Fibroblast of pulmonary artery (primary cell): ENCODE measurements at regions not wholly inside any gene's neighbourhood (a gene's known extent, or its start where the extent isn't known, plus 50 kb on each side); places are given as distances from the start of the nearest gene placed in this dataset.

ENCODE experiments used
- DNase-seq: peaks from one replicate; pipeline ENCODE4 v3.0.0-alpha.2; 2010; ENCODE audit warnings: low read depth
- H3K4me3 ChIP-seq: replicated peaks from 2 replicates; pipeline ENCODE4 v1.5.1; 2011; ENCODE audit warnings: low read depth, mild to moderate bottlenecking, control low read depth, low read length, moderate library complexity
- TF ChIP-seq, protein P1 (sequence below): IDR thresholded peaks from 2 replicates; pipeline ENCODE4 v1.5.1; 2011; ENCODE audit warnings: mild to moderate bottlenecking, control low read depth, low read length, inconsistent platforms; ENCODE audit errors: missing control alignments

DNA sequence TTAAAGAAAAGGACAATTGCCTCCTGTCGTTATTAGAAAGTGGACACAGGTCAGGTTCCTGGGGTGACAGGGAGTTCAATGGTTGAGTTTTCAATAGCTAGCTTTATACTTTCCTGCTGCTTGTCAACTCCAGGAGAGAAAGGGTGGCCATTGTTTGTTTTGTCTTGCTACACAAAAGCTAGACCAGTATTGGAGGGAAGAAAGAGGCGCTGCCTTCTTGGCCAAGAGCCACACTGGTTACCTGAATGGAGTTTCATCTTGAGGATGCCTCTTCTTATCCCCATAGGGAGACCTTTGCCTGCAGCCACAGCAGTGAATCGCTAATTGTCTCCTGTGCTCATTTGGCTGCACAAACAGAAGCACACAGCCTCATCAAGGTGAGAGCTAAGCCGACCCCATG lies 279.4 kb upstream of the GRIA1 start:
- no peak for DNase-seq
- TF ChIP-seq, protein P1, sequence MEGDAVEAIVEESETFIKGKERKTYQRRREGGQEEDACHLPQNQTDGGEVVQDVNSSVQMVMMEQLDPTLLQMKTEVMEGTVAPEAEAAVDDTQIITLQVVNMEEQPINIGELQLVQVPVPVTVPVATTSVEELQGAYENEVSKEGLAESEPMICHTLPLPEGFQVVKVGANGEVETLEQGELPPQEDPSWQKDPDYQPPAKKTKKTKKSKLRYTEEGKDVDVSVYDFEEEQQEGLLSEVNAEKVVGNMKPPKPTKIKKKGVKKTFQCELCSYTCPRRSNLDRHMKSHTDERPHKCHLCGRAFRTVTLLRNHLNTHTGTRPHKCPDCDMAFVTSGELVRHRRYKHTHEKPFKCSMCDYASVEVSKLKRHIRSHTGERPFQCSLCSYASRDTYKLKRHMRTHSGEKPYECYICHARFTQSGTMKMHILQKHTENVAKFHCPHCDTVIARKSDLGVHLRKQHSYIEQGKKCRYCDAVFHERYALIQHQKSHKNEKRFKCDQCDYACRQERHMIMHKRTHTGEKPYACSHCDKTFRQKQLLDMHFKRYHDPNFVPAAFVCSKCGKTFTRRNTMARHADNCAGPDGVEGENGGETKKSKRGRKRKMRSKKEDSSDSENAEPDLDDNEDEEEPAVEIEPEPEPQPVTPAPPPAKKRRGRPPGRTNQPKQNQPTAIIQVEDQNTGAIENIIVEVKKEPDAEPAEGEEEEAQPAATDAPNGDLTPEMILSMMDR = no peak
- H3K4me3 ChIP-seq = no peak overlapping the region

DNA sequence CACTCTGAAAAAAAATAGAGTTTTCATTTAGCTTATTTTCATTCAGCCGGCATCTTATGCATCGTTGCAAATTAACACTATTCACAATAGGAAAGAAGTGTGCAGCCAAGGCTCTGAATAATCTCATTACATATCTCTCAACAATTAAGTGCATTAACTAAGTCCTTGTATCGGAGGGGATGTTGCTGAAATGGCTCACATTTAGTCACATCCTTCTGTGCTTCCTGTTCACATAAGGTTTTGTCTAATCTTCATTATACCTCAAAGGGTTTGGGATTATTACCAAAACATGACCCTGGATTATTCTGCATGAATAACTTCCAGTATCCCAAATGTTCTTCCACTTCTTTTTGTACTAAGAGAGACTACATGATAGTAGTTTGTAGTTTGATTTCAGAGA lies 278.0 kb upstream of the GRIA1 start:
- TF ChIP-seq, protein P1 = no peak
- H3K4me3 ChIP-seq = no peak overlapping the region
- no peak for DNase-seq

DNA sequence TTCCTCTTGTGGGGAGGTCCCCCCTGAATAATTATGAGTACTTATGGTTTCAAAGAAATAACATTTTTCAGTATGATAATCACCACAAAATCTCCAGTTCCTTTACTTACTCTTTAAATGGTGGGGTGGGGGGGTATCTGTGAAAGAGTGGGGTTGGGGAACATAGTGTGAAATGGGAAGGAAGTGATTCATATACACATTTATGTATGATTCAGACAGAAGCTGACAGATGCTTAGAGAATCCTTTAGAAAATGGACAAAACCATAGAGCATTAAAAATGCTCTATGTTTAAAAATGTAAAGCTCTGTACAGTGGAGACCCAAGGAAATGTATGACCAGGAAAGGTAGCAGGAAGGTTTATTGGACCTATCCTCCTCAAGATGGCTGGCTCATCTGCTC lies 267.5 kb upstream of the GRIA1 start:
- no peak overlapping the region for H3K4me3 ChIP-seq
- TF ChIP-seq, protein P1 = no peak
- peak; percentile 48 for DNase-seq

DNA sequence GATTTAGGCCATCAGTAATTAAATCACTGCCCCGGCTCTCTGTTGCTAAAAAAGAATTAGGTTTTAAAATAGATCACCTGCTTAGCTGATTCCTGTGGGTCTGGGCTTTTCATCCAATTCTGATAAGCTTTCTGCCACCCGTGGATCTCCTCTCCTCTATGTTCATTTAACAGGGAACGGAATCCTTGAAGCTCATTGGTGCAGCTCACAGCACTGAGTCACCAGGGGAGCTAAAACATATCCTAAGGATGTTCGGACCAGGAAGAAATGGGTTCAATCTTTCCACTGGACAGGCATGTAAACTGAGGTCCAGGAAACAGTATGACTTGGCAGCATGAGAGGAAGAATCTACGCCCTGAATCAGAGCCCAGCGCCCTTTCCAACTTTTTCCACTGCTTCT lies 267.1 kb upstream of the GRIA1 start:
- no peak overlapping the region for H3K4me3 ChIP-seq
- TF ChIP-seq, protein P1 = no peak
- no peak for DNase-seq

DNA sequence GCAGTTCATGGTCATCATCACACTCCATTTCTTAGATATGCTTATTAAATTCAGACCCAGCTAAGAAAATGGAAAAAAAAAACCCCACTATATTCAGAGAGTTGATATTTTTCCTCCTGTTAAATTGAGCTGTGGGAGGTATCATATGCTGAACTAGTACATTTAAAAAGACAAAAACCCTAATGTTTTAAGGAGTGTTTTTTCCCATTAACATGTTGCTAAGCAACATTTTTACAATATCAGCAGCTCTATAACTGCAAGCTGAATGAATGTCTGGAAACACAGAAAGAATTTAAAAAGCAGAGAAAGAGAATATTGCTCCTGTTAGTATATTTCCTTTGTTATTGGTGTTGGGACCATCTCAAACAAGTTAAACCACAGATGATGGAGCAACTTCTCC lies 265.8 kb upstream of the GRIA1 start:
- TF ChIP-seq, protein P1 = no peak
- no peak for DNase-seq
- no peak overlapping the region for H3K4me3 ChIP-seq

DNA sequence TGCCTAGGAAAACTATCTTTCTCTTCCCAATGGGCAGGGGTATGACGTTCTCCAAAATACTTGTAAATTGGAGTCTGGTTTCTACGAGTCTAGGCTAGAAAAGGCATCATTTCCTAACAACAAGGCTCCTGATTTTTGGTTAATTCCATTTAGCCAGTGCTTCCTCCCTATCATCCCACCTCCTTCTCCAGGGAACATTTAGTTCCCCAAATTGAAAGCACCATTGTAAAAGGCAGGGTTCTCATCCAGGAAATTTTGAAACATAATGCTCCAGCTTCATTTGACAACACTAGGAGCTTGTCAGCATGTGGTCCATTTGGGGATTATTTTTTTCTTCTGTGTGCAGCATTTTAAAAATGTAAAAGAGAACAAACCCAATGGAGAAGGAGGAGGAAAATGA lies 256.5 kb upstream of the GRIA1 start:
- DNase-seq = no peak
- H3K4me3 ChIP-seq = no peak overlapping the region
- TF ChIP-seq, protein P1 = no peak

DNA sequence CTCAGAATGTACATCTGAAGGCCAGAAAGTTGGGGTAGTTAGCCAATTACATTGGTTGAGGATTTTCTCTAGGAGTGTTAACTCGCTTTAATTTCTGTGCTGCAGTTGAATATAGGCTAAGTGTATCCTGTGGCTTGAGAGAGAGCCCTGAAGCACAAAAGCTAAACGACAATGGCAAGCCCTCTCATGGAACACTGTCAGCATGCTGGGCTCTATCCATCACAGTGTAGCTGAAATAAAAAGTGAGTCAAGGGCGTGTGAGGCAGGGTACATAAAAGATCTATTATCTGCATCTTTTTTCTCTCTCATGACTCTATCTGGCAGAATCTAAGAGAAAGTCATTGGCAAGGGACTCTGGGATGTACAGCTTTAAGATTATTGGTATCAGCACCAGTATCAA lies 254.2 kb upstream of the GRIA1 start:
- no peak for DNase-seq
- TF ChIP-seq, protein P1 = no peak
- no peak overlapping the region for H3K4me3 ChIP-seq
